ENCODE measurements at regions not wholly inside any gene's neighbourhood (a gene's known extent, or its start where the extent isn't known, plus 50 kb on each side); places are given as distances from the start of the nearest gene placed in this dataset.

DNA sequence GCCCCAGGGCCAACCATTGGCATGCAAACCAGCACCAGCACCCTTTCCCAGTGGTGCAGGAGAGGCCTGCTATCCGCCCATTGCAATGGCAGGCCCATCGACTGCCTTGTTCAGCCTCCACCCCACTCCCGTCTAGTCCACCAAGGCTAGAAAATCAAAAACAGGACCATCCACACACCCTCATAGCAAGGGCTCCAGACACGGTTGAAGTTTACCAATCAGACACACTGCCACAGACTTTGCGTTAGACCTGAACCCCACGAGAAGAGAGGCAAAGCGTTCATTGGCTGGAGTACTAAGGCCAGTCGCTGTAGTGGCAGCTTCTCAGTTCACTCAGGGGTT is 95.3 kb upstream of the TEX51 start:
- TF ChIP-seq POLR2AphosphoS5 (IDR thresholded peaks at IDR 0.05; ENCODE audit: low read depth) (no peak), GABPA (IDR thresholded peaks at IDR 0.05; ENCODE audit: low read depth) (no peak), SPI1 (IDR thresholded peaks at IDR 0.05; ENCODE audit: borderline replicate concordance, low read depth) (no peak)
- TF ChIP-seq, protein P1, sequence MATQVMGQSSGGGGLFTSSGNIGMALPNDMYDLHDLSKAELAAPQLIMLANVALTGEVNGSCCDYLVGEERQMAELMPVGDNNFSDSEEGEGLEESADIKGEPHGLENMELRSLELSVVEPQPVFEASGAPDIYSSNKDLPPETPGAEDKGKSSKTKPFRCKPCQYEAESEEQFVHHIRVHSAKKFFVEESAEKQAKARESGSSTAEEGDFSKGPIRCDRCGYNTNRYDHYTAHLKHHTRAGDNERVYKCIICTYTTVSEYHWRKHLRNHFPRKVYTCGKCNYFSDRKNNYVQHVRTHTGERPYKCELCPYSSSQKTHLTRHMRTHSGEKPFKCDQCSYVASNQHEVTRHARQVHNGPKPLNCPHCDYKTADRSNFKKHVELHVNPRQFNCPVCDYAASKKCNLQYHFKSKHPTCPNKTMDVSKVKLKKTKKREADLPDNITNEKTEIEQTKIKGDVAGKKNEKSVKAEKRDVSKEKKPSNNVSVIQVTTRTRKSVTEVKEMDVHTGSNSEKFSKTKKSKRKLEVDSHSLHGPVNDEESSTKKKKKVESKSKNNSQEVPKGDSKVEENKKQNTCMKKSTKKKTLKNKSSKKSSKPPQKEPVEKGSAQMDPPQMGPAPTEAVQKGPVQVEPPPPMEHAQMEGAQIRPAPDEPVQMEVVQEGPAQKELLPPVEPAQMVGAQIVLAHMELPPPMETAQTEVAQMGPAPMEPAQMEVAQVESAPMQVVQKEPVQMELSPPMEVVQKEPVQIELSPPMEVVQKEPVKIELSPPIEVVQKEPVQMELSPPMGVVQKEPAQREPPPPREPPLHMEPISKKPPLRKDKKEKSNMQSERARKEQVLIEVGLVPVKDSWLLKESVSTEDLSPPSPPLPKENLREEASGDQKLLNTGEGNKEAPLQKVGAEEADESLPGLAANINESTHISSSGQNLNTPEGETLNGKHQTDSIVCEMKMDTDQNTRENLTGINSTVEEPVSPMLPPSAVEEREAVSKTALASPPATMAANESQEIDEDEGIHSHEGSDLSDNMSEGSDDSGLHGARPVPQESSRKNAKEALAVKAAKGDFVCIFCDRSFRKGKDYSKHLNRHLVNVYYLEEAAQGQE (IDR thresholded peaks at IDR 0.05; ENCODE audit: insufficient replicate concordance, low read depth) = no peak
- TF ChIP-seq, protein P2, sequence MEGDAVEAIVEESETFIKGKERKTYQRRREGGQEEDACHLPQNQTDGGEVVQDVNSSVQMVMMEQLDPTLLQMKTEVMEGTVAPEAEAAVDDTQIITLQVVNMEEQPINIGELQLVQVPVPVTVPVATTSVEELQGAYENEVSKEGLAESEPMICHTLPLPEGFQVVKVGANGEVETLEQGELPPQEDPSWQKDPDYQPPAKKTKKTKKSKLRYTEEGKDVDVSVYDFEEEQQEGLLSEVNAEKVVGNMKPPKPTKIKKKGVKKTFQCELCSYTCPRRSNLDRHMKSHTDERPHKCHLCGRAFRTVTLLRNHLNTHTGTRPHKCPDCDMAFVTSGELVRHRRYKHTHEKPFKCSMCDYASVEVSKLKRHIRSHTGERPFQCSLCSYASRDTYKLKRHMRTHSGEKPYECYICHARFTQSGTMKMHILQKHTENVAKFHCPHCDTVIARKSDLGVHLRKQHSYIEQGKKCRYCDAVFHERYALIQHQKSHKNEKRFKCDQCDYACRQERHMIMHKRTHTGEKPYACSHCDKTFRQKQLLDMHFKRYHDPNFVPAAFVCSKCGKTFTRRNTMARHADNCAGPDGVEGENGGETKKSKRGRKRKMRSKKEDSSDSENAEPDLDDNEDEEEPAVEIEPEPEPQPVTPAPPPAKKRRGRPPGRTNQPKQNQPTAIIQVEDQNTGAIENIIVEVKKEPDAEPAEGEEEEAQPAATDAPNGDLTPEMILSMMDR (IDR thresholded peaks at IDR 0.05; ENCODE audit: insufficient read depth, low read length) = no peak
- no peak for DNase-seq (ENCODE audit: low read depth in 1 of 2, low spot score in 1 of 2)
- H3K4me3 ChIP-seq (replicated peaks; ENCODE audit: insufficient read depth, low read length) = no peak overlapping the region
- H3K27ac ChIP-seq (replicated peaks) = no peak overlapping the region
- H3K27me3 ChIP-seq (ENCODE audit: insufficient read depth, poor library complexity, severe bottlenecking) = no peaks in the 10 kb centered on the region

DNA sequence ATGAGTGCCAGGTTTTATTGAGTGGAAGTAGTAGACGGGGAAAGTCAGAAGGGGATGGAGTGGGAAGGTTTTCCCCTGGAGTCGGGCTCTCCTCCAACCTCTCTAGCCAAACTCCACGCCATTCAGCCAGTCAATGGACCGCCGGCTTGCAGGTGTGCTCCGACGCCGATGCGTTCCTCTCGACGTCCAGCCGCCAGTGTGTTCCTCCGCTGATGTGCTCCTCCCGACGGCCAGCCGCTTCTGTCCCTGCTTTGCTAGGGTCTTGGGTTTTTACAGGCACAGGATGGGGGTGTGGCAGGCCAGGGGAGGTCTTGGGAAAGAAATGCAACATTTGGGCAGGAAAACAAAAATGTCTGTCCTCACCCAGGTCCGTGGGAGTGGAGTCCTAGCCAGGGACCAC is 94.3 kb upstream of the TEX51 start:
- TF ChIP-seq SPI1 (IDR thresholded peaks at IDR 0.05; ENCODE audit: borderline replicate concordance, low read depth) (no peak), POLR2AphosphoS5 (IDR thresholded peaks at IDR 0.05; ENCODE audit: low read depth) (no peak), GABPA (IDR thresholded peaks at IDR 0.05; ENCODE audit: low read depth) (no peak)
- TF ChIP-seq, protein P1 (IDR thresholded peaks at IDR 0.05; ENCODE audit: insufficient replicate concordance, low read depth) = no peak
- TF ChIP-seq, protein P2 (IDR thresholded peaks at IDR 0.05; ENCODE audit: insufficient read depth, low read length) = no peak
- Histone ChIP-seq H3K4me3 (replicated peaks; ENCODE audit: insufficient read depth, low read length) (no peak overlapping the region), H3K27me3 (ENCODE audit: insufficient read depth, poor library complexity, severe bottlenecking) (no peaks in the 10 kb centered on the region), H3K27ac (replicated peaks) (no peak overlapping the region)
- DNase-seq (ENCODE audit: low read depth in 1 of 2, low spot score in 1 of 2) = no peak

DNA sequence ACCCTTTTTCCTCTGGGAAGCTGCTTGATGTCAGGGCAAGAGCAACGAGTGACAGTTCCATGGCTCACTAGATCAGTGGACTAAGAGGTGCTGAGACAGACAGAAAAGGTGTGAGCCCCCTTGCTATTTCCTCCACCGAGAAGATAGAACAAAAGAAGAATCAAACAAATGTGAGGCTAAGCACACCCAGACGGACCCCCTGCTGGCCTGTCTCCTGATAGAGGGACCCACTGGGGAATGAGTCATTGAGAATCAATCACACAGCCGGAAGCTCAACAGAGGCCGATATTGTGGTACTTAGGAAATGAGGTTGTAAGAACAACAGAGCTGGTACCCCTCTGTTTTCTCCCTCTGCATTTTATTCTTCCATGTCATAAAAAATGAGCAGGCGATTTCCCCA is 89.8 kb upstream of the TEX51 start:
- Histone ChIP-seq H3K27me3 (ENCODE audit: insufficient read depth, poor library complexity, severe bottlenecking) (no peaks in the 10 kb centered on the region), H3K4me3 (replicated peaks; ENCODE audit: insufficient read depth, low read length) (no peak overlapping the region), H3K27ac (replicated peaks) (no peak overlapping the region)
- no peak for DNase-seq (ENCODE audit: low read depth in 1 of 2, low spot score in 1 of 2)
- no peak for TF ChIP-seq GABPA (IDR thresholded peaks at IDR 0.05; ENCODE audit: low read depth)
- TF ChIP-seq, protein P2 (IDR thresholded peaks at IDR 0.05; ENCODE audit: insufficient read depth, low read length) = no peak
- no peak for TF ChIP-seq POLR2AphosphoS5 (IDR thresholded peaks at IDR 0.05; ENCODE audit: low read depth)
- TF ChIP-seq SPI1 (IDR thresholded peaks at IDR 0.05; ENCODE audit: borderline replicate concordance, low read depth) = no peak
- TF ChIP-seq, protein P1 (IDR thresholded peaks at IDR 0.05; ENCODE audit: insufficient replicate concordance, low read depth) = no peak
